HG03432 (cell line): ENCODE measurements at regions not wholly inside any gene's neighbourhood (a gene's known extent, or its start where the extent isn't known, plus 50 kb on each side); places are given as distances from the start of the nearest gene placed in this dataset.
A peak's percentile ranks its signal among the peaks of the same experiment; 100 is the strongest.

Experiments
- ATAC-seq: cut with Tn5 transposase; IDR thresholded peaks from one replicate; pipeline ENCODE4 v1.9.1; 2021; ENCODE audit warnings: mild to moderate bottlenecking, moderate library complexity; ENCODE audit not compliant: unreplicated experiment

DNA sequence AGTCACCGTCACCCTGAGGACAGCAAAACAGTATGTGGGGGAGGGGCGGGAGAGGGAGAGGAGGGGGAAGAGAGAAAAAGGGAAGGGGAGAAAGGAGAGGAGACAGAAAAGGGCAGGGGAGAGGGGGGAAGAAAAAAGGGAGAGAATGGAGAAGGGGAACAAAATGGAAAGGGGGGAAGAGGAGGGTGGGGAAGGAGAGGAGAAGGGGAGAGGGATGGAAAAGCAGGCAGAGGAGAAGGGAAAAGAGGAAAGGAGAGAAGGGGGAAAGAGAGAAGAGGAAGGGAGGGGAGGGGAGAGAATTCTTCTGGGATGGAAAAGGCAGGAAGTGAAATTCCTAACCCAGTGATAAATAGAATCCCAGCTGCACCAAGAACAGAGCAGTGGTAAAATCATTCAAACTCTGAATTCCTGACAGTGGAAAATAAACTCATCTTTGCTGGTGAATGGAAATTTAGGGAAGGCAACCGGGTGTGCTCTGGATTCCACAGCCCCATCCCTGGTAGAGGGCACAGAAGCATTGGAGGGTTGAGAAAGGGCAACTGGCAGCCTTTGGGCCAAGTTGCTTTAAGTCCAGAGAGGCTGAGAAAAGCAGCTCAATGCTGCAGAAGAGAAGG is 244.2 kb downstream of the BCOR start:
- no peak for ATAC-seq

DNA sequence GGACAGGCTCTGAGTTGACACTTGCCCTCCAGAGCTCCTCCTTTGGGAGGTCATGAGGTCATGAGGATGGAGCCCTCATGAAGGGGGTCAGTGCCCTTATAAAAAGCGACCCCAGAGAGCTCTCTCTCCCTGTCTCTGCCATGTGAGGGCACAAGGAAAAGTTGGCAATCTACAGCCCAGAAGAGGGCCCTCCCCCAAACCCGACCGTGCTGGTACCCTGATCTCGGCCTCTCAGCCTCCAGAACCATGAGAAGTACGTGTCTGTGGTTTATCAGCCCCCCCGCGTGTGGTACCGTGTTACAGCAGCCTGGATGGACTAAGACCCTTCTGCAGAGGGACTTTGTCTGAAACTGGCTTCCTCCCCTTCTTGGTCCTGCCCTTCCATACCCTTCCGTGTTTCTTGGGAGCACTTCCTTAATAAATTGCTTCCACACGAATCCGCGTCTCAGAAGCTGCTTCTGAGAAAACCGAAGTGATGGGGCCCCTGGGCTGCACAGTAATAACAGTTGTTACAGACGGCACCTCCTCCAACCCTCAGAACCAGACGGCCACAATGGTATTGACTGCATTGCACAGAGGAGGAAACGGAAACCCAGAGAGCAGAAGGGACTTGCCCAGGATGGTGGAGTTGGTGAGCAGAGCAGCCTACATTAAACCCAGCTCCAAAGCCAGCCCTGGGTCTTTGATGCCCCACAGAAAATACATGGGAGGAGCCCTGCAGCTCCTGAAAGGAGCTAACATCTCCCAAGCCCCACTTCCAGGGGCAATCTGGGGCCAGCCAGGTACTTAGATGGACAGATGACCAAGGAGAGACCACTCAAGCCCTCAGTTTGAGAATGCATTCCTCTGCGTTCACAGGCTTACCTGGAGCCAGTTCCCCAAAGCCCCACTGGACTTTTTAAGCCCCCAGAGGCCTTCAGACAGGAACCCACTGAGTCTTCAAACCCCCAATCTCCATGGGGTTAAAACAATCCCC is 242.7 kb downstream of the BCOR start:
- ATAC-seq = peak; percentile 80

DNA sequence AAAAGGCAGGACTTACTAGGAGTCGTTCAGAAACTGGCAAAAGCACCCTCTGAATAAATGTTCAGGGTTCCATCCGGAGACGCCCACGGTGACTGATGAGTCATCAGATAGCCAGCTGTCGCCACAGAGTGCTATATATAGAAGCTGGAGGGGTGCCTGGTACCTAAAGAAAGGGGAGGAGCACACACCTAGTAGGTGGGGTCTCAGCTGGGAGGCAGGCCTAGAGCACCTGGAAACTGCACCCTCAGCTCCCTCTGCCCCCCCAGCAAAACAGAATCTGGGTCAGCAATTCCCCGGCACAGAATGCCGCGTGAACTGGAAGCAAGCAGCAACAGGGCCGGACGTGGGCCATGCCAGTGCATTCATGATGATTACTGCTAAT is 242.0 kb downstream of the BCOR start:
- ATAC-seq = peak; percentile 52

DNA sequence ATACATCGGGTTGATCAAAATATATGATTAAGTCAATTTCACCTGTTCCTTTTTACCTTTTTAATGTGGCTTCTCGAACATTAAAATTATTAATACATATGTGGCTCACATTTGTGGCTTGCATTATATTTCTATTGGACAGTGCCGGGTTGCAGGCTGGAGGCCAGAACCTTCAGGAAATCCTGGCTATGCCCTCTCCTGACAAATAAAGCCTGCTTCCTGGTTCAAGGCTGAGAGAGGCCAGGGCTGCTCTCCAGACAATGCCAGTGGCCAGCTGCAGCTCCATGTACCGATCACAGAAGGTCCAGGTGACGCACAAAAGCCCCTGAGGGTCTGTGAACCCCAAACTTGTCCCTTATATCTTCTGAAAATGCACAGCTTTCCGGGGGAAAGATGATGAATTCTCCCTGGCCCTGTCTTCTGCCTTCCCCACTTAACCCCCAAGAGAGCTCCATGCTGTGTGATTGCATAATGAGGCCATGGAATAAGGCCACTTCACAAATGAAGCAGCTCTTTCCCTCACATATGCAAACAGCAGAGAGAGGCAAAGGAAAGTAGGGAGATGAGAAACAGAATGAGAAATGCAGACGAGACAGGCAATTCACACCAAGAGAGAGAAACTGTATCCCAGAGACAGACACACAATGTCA is 241.2 kb downstream of the BCOR start:
- no peak for ATAC-seq

DNA sequence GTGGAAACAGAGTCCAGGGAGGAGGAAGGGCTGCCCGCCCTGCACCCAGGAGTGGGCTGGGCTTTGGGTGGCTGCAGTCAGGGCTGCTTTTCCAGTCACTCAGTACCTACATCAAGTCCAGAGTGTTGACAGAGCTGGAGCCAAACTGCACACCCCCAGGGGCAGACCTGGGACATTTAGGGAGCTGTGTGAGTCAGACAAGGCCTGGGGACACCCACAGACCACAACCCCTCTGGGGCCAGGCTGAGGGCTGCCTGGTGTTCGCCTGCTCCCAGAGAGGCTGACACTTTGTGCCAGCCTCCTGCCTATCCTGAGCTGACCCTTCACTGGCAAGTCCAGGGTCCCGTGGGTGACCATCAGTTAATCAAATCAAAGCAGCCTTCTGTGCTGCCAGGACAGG is 240.0 kb downstream of the BCOR start:
- no peak for ATAC-seq

DNA sequence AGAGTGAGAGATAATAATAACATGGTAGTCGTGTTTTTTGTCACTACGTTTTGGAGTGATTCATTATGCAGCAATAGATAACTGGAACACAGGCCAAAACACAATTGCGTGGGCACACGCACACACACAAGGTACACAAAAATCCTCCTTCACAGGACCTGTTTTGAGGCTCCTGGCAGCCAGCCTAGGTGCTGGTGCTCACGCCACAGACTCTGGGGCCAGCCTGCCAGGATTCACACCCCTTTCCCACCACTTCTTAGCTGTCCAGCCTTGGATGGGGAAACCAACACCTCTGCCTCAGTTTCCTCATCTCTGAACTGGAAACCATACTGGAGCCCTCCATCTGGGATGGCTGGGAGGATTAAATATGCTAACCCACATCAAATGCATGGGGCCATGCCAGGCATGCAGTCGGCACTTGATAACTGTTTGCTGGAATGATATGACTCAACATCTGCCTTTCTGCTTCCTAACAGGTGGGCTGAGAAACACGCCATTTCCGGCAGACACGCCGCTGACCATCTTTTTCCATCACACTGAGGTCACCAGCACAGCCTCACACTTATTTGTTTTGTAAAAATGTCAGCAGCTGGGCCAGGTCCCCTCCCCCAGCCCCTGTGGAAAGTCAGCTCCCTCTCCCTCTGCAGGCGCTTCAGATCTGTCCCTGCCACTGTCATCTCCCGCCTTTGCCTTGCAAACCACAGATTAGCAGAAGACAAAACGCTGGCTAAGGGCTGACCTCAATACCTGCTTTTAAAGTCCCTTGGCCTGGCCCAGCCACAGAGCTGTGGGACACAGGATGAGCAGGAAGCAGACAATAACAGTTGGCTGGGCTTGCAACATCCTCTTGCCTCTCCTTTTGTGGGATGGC is 237.5 kb downstream of the BCOR start:
- peak; percentile 74 for ATAC-seq

DNA sequence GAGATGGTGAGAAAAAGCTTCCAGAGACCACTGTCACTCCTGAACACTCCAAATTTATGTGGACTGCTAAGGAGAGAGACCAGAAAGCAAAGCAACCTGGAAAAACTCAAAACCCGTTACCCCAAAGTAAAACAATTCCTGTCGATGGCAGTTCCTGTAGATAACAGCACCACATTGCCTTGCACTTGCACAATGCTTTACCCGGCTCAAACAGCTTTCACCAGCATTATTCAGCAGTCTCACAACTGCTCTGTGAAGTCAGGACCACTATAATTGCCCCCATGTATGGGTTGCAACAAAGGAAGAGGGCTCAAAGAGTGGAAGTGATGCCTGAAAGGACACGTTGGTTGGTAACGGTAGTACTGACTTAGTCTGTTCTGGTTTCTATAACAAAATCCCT is 234.8 kb downstream of the BCOR start:
- no peak for ATAC-seq

DNA sequence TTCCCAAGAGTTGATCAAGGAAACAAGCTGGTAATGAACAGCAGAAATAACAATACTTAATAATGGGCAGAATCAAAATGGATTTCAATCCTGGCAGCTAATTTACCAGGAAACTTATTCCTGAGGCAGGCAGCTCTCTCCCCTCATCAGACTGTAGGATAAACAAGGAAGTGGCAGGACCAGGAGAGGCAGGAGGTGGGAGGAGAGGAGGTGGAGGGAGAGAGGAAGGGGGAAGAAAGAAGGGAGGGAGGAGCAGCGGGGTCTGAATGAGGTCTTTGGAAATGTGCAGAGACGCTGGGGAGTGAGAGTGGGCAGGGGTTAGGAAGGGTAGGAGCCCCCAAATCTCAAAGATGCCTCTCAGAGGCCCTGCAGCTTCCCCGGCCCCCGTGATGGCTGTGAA is 231.5 kb downstream of the BCOR start:
- no peak for ATAC-seq

DNA sequence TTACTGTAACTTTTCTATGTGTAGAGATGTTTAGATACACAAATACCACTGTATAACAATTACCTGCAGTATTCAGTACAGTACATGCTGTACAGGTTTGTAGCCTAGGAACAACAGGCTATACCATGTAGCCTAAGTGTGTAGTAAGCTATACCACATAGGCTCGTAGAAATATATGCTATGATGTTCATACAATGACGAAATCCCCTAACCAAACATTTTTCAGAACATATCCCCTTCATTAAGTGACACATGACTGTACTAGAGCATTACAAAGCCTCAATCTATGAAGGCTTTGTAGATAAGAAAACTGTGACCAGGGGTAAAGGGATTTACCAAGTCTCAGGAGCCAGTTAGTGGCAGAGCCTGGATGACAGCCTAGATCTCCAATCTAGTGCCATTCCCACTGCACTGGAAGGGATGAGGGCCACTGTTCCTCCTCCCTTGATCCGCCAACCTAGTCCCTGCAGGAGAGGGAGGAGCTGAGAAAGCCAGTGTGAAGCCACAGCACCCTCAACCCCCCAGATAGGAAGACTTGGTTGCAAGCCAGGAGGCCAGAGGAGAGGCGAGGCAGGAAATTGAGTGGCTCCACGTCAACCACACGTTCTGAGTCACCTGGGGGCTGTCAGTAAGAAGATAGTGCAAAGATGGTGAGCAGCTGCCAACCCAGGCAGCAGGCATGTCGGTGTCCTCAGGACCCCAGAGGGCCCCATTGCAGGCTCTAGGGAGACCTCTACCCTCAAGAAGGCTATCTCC is 227.7 kb downstream of the BCOR start:
- ATAC-seq = no peak

DNA sequence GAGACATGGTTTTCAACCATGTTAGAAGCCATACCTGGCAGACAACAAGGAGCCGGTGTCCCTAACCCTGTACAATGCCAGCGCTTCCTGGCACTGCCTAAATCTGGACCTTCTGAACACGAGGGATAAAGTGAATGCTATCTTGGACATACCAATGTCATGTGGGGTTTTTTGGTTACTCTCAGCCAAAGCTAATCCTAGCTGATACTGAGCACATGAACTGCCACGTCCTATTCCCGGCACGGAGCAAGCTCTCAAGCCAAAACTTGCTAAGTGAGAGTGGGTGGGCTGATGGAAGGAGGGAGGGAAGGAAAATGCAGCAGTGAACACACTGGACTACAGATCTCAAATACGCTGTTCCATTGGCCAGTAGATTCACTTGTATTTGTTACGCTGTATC is 226.1 kb downstream of the BCOR start:
- no peak for ATAC-seq

DNA sequence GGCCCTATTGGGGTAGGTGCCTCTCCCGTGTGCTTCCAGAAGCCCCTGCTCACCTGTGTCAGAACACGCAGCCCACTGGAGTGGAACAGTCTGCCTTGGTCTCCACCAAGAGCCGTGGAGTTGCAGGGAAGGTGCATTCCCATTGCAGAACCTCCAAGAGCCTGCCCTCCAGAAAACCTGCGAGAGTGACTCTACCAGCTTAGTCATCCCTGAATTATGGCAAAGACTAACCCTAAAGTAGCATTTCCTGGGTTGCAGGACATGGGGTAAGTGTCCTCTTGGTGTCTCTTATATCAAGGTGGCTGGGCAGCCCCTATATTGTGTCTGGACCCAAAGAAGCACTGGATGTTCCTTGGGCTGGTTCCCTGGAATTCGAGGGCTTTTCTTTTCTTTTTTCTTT is 224.6 kb downstream of the BCOR start:
- no peak for ATAC-seq

DNA sequence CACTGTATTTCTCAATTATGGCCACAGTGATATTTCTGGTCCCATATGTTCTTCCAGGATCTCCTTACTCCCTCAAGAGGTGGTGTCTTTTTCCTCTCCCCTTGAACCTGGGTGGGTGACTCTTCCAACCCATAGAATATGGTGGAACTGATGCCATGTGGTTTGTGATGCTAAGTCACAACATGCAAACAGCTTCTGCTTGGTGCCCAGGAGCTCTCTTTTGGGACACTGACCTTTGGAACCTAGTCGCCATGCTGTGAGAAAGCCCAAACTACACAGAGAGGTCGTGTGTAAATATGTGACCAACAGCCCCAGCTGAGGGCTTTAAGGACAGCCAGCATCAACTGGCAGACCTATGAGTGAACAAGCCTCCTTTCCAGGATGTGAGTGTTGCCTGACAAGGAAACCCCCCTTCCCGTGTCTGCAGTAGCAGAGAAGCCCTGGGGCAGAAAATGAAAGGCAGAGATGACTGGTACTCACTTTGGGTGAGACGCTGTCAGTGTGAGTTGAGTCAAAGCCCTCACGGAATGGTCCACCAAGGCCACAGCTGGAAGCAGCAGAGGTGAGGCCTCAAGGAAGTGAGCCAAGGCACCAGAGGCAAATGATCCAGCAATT is 223.4 kb downstream of the BCOR start:
- peak; percentile 93 for ATAC-seq

DNA sequence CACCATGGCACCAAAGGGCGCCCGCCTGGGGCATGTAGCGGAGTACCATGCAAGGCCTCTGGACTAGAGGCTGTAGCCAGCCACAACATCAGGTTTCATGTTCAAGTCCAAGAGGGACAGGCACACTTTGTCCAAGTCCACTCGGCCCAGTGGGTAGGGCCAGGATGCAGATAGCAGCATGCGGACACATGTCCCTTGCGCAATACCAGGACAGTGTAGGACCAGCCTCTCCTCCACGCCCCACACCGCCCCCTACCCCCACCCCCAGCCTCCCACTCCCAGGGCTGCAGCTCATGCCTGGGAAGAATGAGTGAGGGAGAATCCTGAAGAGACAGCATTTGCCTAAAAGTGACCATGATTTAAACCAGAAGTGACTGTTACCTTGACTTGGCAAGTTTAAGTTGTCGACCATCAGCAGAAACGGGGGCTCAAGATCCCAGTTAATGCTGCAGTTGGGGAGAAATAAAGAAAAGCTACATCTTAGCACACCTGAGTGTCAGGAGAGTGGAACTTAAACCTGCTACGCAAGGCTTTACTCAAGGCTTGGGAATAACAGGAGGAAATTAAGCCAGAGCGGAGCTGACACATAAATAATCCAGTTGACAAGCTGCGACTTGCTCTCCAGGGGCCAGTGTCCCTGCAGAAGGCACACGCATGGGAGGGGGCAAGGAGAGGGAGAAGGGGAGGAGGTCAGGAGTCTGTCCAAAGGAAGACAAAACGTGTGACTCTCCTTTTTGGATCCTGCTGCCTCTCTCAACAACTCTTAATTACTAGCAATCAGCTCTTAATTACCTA is 221.7 kb downstream of the BCOR start:
- no peak for ATAC-seq

DNA sequence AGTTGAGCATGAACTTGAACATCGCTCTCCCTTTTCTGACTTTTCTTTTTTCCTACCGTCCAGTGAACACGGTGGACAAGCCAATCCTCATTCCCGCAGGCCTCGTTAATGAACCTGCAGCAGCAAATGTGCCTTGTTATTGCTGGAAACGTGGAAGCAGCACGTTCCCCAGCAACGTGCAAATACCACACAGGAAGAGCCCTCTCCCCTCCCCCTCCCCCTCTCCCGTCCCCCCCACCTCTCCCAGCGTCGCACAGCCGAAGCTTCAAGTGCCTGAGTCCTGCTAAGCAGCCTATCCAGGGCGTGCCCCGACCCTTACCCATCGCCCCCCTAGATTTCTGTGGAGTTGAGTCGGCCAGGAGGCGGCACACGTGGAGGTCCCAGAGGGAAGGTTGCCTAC is 219.9 kb downstream of the BCOR start:
- ATAC-seq = no peak

DNA sequence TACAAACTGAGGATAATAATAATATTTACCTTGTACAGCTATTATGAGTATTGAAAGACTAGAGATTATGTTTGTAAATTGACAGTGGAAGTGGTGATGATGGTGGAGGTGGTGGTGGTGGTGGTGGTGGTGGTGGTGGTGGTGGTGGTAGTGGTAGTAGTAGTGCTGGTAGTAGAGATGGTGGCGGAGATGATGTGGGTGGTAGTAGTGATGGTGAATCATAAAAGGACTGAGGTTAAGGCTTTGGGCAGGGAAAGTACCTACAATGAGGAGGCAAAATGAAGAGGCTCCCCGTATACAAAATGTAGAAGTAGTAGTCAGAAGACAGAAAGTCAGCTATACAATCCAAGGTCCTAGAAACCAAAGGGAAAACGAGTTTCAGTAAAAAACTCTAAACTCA is 214.1 kb downstream of the BCOR start:
- no peak for ATAC-seq

DNA sequence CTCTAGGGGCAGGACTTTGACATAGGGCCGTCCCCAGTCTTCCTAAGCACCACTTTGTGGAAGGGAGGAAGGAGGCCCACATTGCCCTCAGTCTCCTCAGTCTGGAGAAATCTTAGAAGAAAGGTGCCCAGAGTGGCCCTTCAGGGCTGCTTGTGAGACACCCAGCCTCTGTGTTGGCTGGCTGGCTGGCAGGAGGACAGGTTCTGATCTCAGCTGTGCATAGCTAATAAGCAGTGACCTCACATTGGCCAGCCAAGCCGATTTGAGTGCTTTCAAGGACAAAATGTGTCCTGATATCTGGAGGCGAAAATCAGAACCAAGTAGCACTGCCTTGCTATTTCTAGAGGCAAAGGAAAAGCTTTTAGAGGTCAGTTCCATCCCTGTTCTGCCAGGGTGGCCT is 211.5 kb downstream of the BCOR start:
- no peak for ATAC-seq

DNA sequence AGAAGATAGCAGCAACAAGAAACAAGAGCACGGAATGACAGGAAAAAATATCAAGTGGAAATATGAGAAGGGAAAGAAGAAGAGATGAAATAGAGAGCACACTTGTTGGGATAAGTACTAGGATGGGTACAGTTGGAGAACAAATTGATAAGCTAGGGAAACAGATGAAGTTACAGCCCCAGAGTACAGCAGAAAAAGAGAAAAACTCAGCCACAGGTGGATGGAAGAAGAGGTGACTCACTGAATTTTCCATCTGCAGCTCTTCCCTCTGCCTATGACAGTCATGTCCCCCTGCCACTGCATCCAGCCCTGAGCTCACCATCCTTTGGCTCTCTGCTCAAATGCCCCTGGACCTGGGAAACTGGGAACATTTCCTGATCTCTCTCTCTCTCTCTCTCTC is 209.0 kb downstream of the BCOR start:
- no peak for ATAC-seq

DNA sequence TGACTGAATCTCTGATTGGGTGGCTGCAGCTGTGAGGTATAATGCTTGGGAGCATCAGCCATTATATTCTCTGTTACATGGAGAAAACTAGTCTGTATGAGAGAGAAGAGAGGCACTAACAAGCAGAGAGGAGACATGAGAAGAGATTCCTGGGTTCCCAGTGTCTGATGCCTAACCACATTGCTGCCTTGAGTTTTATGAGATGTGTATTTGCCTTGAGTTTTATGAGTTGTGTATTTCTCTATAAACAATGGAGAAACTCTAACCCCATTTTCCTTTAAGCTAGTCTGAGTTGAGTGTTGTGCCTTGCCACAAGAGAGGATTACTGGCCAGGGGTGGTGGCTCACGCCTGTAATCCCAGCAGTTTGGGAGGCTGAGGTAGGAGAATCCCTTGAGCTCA is 208.1 kb downstream of the BCOR start:
- ATAC-seq = no peak

DNA sequence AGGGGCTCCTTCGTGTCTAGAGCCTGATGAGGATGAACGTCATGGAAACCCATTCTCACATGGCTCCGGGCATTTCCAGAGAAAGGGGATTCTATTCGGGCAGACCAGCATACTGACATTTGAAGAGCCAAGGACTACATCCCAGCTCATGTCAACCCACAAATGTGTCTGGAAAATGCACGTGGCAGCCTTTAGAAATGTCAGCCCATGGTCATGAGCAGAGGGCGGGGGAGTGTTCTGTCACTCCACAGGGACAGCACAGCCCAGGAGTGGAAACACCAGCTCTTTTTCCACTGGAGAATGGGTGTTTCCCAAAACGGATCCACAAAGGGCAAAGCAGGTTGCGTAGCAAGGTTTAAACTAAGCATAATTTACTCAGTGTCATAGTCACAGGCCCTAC is 207.0 kb downstream of the BCOR start:
- ATAC-seq = no peak
